ENCODE measurements at regions not wholly inside any gene's neighbourhood (a gene's known extent, or its start where the extent isn't known, plus 50 kb on each side); places are given as distances from the start of the nearest gene placed in this dataset.

GRCh38 chr12:90234472-90234871 lies 525.8 kb upstream of the ATP2B1 start:
- no peak for TF ChIP-seq CTCF (IDR thresholded peaks at IDR 0.05)
- Mint-ChIP-seq H3K36me3 (ENCODE audit: low read depth) (no peaks in the 10 kb centered on the region), H3K27me3 (ENCODE audit: low read depth, poor library complexity) (peaks cover 5% of the 10 kb centered on the region), H3K4me1 (peaks cover 7% of the 10 kb centered on the region), H3K27ac (no peak overlapping the region), H3K4me3 (no peak overlapping the region), H3K9me3 (no peaks in the 10 kb centered on the region)
- no peak for DNase-seq

GRCh38 chr12:90233168-90234100 lies 524.8 kb upstream of the ATP2B1 start:
- peaks cover 10% of the 10 kb centered on the region for H3K4me1 Mint-ChIP-seq
- no peak overlapping the region for H3K4me3 Mint-ChIP-seq
- H3K9me3 Mint-ChIP-seq = no peaks in the 10 kb centered on the region
- no peak for TF ChIP-seq CTCF (IDR thresholded peaks at IDR 0.05)
- no peak for DNase-seq
- H3K36me3 Mint-ChIP-seq (ENCODE audit: low read depth) = no peaks in the 10 kb centered on the region
- no peak overlapping the region for H3K27ac Mint-ChIP-seq
- H3K27me3 Mint-ChIP-seq (ENCODE audit: low read depth, poor library complexity) = peaks cover 5% of the 10 kb centered on the region

GRCh38 chr12:90229407-90230170 lies 521.0 kb upstream of the ATP2B1 start:
- no peak for TF ChIP-seq CTCF (IDR thresholded peaks at IDR 0.05)
- no peaks in the 10 kb centered on the region for H3K27me3 Mint-ChIP-seq (ENCODE audit: low read depth, poor library complexity)
- H3K36me3 Mint-ChIP-seq (ENCODE audit: low read depth) = no peaks in the 10 kb centered on the region
- peaks cover 10% of the 10 kb centered on the region for H3K4me1 Mint-ChIP-seq
- H3K27ac Mint-ChIP-seq = no peak overlapping the region
- H3K9me3 Mint-ChIP-seq = no peaks in the 10 kb centered on the region
- H3K4me3 Mint-ChIP-seq = no peak overlapping the region
- DNase-seq = no peak

- no peaks in the 10 kb centered on the region for H3K36me3 Mint-ChIP-seq (ENCODE audit: low read depth)
- H3K9me3 Mint-ChIP-seq = no peaks in the 10 kb centered on the region
- H3K27me3 Mint-ChIP-seq (ENCODE audit: low read depth, poor library complexity) = no peaks in the 10 kb centered on the region
- no peak overlapping the region for H3K27ac Mint-ChIP-seq
- H3K4me3 Mint-ChIP-seq = no peak overlapping the region
- H3K4me1 Mint-ChIP-seq = peaks cover 10% of the 10 kb centered on the region
- no peak for TF ChIP-seq CTCF (IDR thresholded peaks at IDR 0.05)
- no peak for DNase-seq
These were observed 517.6 kb upstream of the ATP2B1 start for GRCh38 chr12:90226211-90226610.

GRCh38 chr12:90216815-90217214 lies 508.2 kb upstream of the ATP2B1 start:
- H3K36me3 Mint-ChIP-seq (ENCODE audit: low read depth) = no peaks in the 10 kb centered on the region
- no peak overlapping the region for H3K4me3 Mint-ChIP-seq
- H3K4me1 Mint-ChIP-seq = no peaks in the 10 kb centered on the region
- H3K27ac Mint-ChIP-seq = no peak overlapping the region
- H3K27me3 Mint-ChIP-seq (ENCODE audit: low read depth, poor library complexity) = no peaks in the 10 kb centered on the region
- no peak for TF ChIP-seq CTCF (IDR thresholded peaks at IDR 0.05)
- H3K9me3 Mint-ChIP-seq = no peaks in the 10 kb centered on the region
- DNase-seq = no peak

Measured in nephron progenitor cell (in vitro differentiated cells).